ENCODE measurements at regions not wholly inside any gene's neighbourhood (a gene's known extent, or its start where the extent isn't known, plus 50 kb on each side); places are given as distances from the start of the nearest gene placed in this dataset.
A peak's percentile ranks its signal among the peaks of the same experiment; 100 is the strongest.

DNA sequence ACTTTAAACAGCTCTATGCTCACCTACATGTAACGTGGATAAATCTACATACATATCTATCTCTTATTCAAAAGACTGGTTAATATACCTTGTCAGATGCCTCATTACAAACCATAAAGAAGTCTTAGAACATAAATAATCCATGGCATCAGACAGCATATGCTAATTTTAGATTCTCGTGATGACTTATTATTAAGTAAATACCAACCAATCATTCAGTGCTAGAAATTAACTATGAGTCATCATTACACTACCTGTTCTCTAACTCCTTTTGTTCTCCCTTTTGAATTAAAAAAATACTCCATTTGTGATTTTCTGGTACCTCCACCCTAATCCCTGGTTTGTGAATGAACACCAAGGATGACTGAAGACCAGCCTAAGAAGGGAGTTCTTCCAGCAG, 754.3 kb upstream of the ARGLU1 start:
- H3K9me1 ChIP-seq (replicated peaks; ENCODE audit: control insufficient read depth, extremely low read depth, insufficient read depth, low read length): no peaks in the 10 kb centered on the region
- H3K4me2 ChIP-seq (ENCODE audit: insufficient read depth, low read length): no peak overlapping the region
- no peak overlapping the region for H3K9ac ChIP-seq (replicated peaks; ENCODE audit: extremely low read depth, insufficient read depth, low read length)
- H3K4me3 ChIP-seq (replicated peaks in 1 of 3; ENCODE audit: insufficient read depth in 1 of 3, low read depth in 1 of 3, low read length in 3 of 3): no peak overlapping the region
- dilution Hi-C loops (cut with MboI; ENCODE audit: extremely low pct_ligation_motif_present, low sequenced_read_pairs) (no loop called here), intact Hi-C loops (cut with micrococcal nuclease) (no loop called here)
- H3K36me3 ChIP-seq (ENCODE audit: control insufficient read depth in 2 of 2, extremely low read depth in 1 of 2, insufficient read depth in 2 of 2, low read length in 2 of 2): no peaks in the 10 kb centered on the region
- H3K27me3 ChIP-seq (ENCODE audit: control insufficient read depth in 2 of 2, insufficient read depth in 2 of 2, low read length in 2 of 2): no peaks in the 10 kb centered on the region
- H2AFZ ChIP-seq (ENCODE audit: low read depth, low read length): peak overlapping the region; percentile 17
- H3K9me3 ChIP-seq (replicated peaks; ENCODE audit: control insufficient read depth, insufficient read depth, low read length): no peaks in the 10 kb centered on the region
- H3K79me2 ChIP-seq (ENCODE audit: control insufficient read depth, insufficient read depth, low read length): no peaks in the 10 kb centered on the region
- no peaks in the 10 kb centered on the region for H4K20me1 ChIP-seq (replicated peaks; ENCODE audit: control insufficient read depth, extremely low read depth, insufficient read depth, low read length)
- TF ChIP-seq JUN (IDR thresholded peaks at IDR 0.05; ENCODE audit: borderline replicate concordance, insufficient read depth, insufficient read length, low read depth) (peak; percentile 52), FOS (IDR thresholded peaks at IDR 0.05; ENCODE audit: borderline replicate concordance, insufficient read depth, low read length) (peak; percentile 43), GATA2 (IDR thresholded peaks at IDR 0.05; ENCODE audit: insufficient read depth, insufficient read length, low read depth, low read length) (no peak), POLR2AphosphoS5 (IDR thresholded peaks at IDR 0.05; ENCODE audit: insufficient read depth, low read depth, low read length) (no peak)
- TF ChIP-seq, protein P1, sequence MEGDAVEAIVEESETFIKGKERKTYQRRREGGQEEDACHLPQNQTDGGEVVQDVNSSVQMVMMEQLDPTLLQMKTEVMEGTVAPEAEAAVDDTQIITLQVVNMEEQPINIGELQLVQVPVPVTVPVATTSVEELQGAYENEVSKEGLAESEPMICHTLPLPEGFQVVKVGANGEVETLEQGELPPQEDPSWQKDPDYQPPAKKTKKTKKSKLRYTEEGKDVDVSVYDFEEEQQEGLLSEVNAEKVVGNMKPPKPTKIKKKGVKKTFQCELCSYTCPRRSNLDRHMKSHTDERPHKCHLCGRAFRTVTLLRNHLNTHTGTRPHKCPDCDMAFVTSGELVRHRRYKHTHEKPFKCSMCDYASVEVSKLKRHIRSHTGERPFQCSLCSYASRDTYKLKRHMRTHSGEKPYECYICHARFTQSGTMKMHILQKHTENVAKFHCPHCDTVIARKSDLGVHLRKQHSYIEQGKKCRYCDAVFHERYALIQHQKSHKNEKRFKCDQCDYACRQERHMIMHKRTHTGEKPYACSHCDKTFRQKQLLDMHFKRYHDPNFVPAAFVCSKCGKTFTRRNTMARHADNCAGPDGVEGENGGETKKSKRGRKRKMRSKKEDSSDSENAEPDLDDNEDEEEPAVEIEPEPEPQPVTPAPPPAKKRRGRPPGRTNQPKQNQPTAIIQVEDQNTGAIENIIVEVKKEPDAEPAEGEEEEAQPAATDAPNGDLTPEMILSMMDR (IDR thresholded peaks at IDR 0.05; ENCODE audit: extremely low read depth in 1 of 2, insufficient read depth in 1 of 2, low read depth in 1 of 2, low read length in 2 of 2): no peak
- no peaks in the 10 kb centered on the region for H3K4me1 ChIP-seq (ENCODE audit: control insufficient read depth, extremely low read depth, insufficient read depth, low read length)
- no TSS peak for BruUV-seq (replicated peaks)
- H3K27ac ChIP-seq (ENCODE audit: insufficient read depth, low read depth, low read length): no peak overlapping the region
- peak; percentile 2 for DNase-seq (ENCODE audit: low read depth, low spot score)
- ChIA-PET POLR2A (no interaction called here), CTCF (interaction anchor here (0.9 kb wide), 1 partner anchor 1633 kb away, joined by 3 read pairs; no protein-coding TSS in a partner anchor)
- no peak for FAIRE-seq

DNA sequence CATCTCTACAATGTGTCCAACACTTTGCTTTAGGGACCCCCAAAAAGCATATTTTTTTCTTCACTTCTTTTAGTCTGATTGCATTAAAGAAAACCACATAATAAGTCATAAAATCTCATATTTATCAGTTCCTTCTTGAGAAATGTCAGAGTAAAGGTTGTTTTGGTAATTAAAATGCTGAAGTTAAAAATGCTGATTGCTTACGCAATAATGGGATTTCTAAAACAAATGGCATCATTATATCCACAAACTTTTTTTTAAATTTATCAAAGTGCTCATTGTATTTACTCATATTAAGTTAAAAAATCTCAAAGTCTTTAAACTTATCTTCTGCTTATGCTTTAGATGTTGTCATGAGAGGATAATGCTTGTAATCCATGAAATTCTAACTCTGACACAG, 737.2 kb upstream of the ARGLU1 start:
- Histone ChIP-seq H3K27ac (ENCODE audit: insufficient read depth, low read depth, low read length) (no peak overlapping the region), H3K9me3 (replicated peaks; ENCODE audit: control insufficient read depth, insufficient read depth, low read length) (no peaks in the 10 kb centered on the region), H3K4me2 (ENCODE audit: insufficient read depth, low read length) (no peak overlapping the region), H3K9ac (replicated peaks; ENCODE audit: extremely low read depth, insufficient read depth, low read length) (no peak overlapping the region), H3K79me2 (ENCODE audit: control insufficient read depth, insufficient read depth, low read length) (no peaks in the 10 kb centered on the region), H3K36me3 (ENCODE audit: control insufficient read depth in 2 of 2, extremely low read depth in 1 of 2, insufficient read depth in 2 of 2, low read length in 2 of 2) (no peaks in the 10 kb centered on the region), H3K4me1 (ENCODE audit: control insufficient read depth, extremely low read depth, insufficient read depth, low read length) (no peaks in the 10 kb centered on the region), H4K20me1 (replicated peaks; ENCODE audit: control insufficient read depth, extremely low read depth, insufficient read depth, low read length) (no peaks in the 10 kb centered on the region), H3K9me1 (replicated peaks; ENCODE audit: control insufficient read depth, extremely low read depth, insufficient read depth, low read length) (no peaks in the 10 kb centered on the region), H3K4me3 (replicated peaks in 1 of 3; ENCODE audit: insufficient read depth in 1 of 3, low read depth in 1 of 3, low read length in 3 of 3) (no peak overlapping the region), H3K27me3 (ENCODE audit: control insufficient read depth in 2 of 2, insufficient read depth in 2 of 2, low read length in 2 of 2) (no peaks in the 10 kb centered on the region), H2AFZ (ENCODE audit: low read depth, low read length) (no peak overlapping the region)
- no peak for FAIRE-seq
- BruUV-seq (replicated peaks): no TSS peak
- dilution Hi-C loops (cut with MboI; ENCODE audit: extremely low pct_ligation_motif_present, low sequenced_read_pairs): no loop called here
- DNase-seq (ENCODE audit: low read depth, low spot score): no peak
- intact Hi-C loops (cut with micrococcal nuclease): no loop called here
- TF ChIP-seq POLR2A (IDR thresholded peaks at IDR 0.05; ENCODE audit: low read depth, low read length) (no peak), MYC (IDR thresholded peaks at IDR 0.05; ENCODE audit: low read depth, low read length) (no peak), FOS (IDR thresholded peaks at IDR 0.05; ENCODE audit: borderline replicate concordance, insufficient read depth, low read length) (no peak), EZH2 (IDR thresholded peaks at IDR 0.05; ENCODE audit: borderline replicate concordance, low read depth, low read length, severe bottlenecking) (no peak), POLR2AphosphoS5 (IDR thresholded peaks at IDR 0.05; ENCODE audit: insufficient read depth, low read depth, low read length) (no peak), GATA2 (IDR thresholded peaks at IDR 0.05; ENCODE audit: insufficient read depth, insufficient read length, low read depth, low read length) (no peak)
- TF ChIP-seq, protein P1 (IDR thresholded peaks at IDR 0.05; ENCODE audit: extremely low read depth in 1 of 2, insufficient read depth in 1 of 2, low read depth in 1 of 2, low read length in 2 of 2): no peak
- ChIA-PET CTCF (interaction anchor here (1.4 kb wide), 1 partner anchor 9 kb away, joined by 4 read pairs; no protein-coding TSS in a partner anchor), POLR2A (no interaction called here)
